ENCODE measurements at regions not wholly inside any gene's neighbourhood (a gene's known extent, or its start where the extent isn't known, plus 50 kb on each side); places are given as distances from the start of the nearest gene placed in this dataset.

- Histone ChIP-seq H3K27me3 (ENCODE audit: control insufficient read depth in 1 of 2, insufficient read depth in 2 of 2, low read length in 2 of 2) (no peaks in the 10 kb centered on the region), H3K9me3 (ENCODE audit: low read length) (no peaks in the 10 kb centered on the region), H3K9ac (ENCODE audit: insufficient read depth, low read depth, low read length) (no peak overlapping the region), H4K20me1 (ENCODE audit: insufficient read depth, low read length) (no peaks in the 10 kb centered on the region), H3K36me3 (replicated peaks in 1 of 2; ENCODE audit: control insufficient read depth in 1 of 2, insufficient read depth in 2 of 2, low read length in 2 of 2) (no peaks in the 10 kb centered on the region), H3K4me3 (replicated peaks in 1 of 3; ENCODE audit: insufficient read depth in 1 of 3, low read depth in 2 of 3, low read length in 3 of 3) (no peak overlapping the region), H3K27ac (ENCODE audit: extremely low read length, insufficient read depth, low read length) (no peak overlapping the region), H3K4me2 (ENCODE audit: low read depth, low read length) (no peak overlapping the region), H2AFZ (ENCODE audit: low read length) (no peak overlapping the region), H3K4me1 (ENCODE audit: insufficient read depth, low read length) (no peaks in the 10 kb centered on the region), H3K79me2 (ENCODE audit: insufficient read depth, low read length) (no peaks in the 10 kb centered on the region)
- CTCF ChIA-PET (ENCODE audit: low intra/inter-chr PET ratio, low total read pairs): no interaction called here
- FAIRE-seq: no peak
- WGBS (ENCODE audit: low lambda C conversion rate): 5% methylated on average over 1 of the region's 1 CpG
- POLR2A ChIA-PET: no interaction called here
- in situ Hi-C loops (cut with HindIII; ENCODE audit: extremely low pct_ligation_motif_present, low pct_unique_long_range_greater_than_20kb): no loop called here
- intact Hi-C loops (cut with micrococcal nuclease; ENCODE audit: unreplicated experiment): no loop called here
- DNase-seq (ENCODE audit: low spot score): no peak
- TF ChIP-seq ZNF543 (CRISPR knock-in tag; IDR thresholded peaks at IDR 0.05) (no peak), HDAC1 (CRISPR knock-in tag; IDR thresholded peaks at IDR 0.05) (no peak), ZNF264 (CRISPR knock-in tag; IDR thresholded peaks at IDR 0.05) (no peak), NR1H2 (CRISPR knock-in tag; IDR thresholded peaks at IDR 0.05; ENCODE audit: borderline replicate concordance, low read depth) (no peak), TEF (CRISPR knock-in tag; IDR thresholded peaks at IDR 0.05) (no peak), KDM6A (CRISPR knock-in tag; IDR thresholded peaks at IDR 0.05; ENCODE audit: low read depth) (no peak), ISX (CRISPR knock-in tag; conservative IDR thresholded peaks at IDR 0.05) (no peak), ZNF563 (CRISPR knock-in tag; IDR thresholded peaks at IDR 0.05) (no peak), POLR2G (IDR thresholded peaks at IDR 0.05; ENCODE audit: low read depth, low read length) (no peak), NFE2L2 (IDR thresholded peaks at IDR 0.05; ENCODE audit: low read length) (no peak), ZNF136 (CRISPR knock-in tag; IDR thresholded peaks at IDR 0.05; ENCODE audit: low read depth) (no peak), PHF21A (CRISPR knock-in tag; IDR thresholded peaks at IDR 0.05) (no peak), EEA1 (CRISPR knock-in tag; IDR thresholded peaks at IDR 0.05; ENCODE audit: borderline replicate concordance) (no peak), ZNF850 (CRISPR knock-in tag; conservative IDR thresholded peaks at IDR 0.05) (no peak)
- TF ChIP-seq, protein P1, sequence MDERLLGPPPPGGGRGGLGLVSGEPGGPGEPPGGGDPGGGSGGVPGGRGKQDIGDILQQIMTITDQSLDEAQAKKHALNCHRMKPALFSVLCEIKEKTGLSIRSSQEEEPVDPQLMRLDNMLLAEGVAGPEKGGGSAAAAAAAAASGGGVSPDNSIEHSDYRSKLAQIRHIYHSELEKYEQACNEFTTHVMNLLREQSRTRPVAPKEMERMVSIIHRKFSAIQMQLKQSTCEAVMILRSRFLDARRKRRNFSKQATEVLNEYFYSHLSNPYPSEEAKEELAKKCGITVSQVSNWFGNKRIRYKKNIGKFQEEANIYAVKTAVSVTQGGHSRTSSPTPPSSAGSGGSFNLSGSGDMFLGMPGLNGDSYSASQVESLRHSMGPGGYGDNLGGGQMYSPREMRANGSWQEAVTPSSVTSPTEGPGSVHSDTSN (CRISPR knock-in tag; IDR thresholded peaks at IDR 0.05): no peak
- TF ChIP-seq, protein P2, sequence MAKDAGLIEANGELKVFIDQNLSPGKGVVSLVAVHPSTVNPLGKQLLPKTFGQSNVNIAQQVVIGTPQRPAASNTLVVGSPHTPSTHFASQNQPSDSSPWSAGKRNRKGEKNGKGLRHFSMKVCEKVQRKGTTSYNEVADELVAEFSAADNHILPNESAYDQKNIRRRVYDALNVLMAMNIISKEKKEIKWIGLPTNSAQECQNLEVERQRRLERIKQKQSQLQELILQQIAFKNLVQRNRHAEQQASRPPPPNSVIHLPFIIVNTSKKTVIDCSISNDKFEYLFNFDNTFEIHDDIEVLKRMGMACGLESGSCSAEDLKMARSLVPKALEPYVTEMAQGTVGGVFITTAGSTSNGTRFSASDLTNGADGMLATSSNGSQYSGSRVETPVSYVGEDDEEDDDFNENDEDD (CRISPR knock-in tag; IDR thresholded peaks at IDR 0.05; ENCODE audit: borderline replicate concordance): no peak
- ATAC-seq: no peak
- no TSS peak for BruUV-seq (replicated peaks)
Measured at GRCh38 chr12:58988643-58989344, 68.5 kb upstream of the LRIG3 start.

Data from HepG2 (cell line).